Hepatocyte (in vitro differentiated cells): ENCODE measurements at regions not wholly inside any gene's neighbourhood (a gene's known extent, or its start where the extent isn't known, plus 50 kb on each side); places are given as distances from the start of the nearest gene placed in this dataset.
A peak's percentile ranks its signal among the peaks of the same experiment; 100 is the strongest.

Experiments used
- DNase-seq: peaks from one replicate; pipeline ENCODE4 v3.0.0-alpha.2; 2016; ENCODE audit warnings: low spot score
- H2AFZ ChIP-seq: fragments of 200-600 bp; sonication (generic); 2 replicates; pipeline ENCODE4 v1.6.0; 2016; ENCODE audit warnings: antibody characterized with exemption, mild to moderate bottlenecking
- H3K27ac ChIP-seq: fragments of 200-600 bp; sonication (generic); 2 replicates; pipeline ENCODE4 v1.5.1; 2016; ENCODE audit warnings: mild to moderate bottlenecking
- H3K27me3 ChIP-seq: fragments of 200-600 bp; sonication (generic); 2 replicates; pipeline ENCODE4 v1.6.1; 2016
- H3K36me3 ChIP-seq: fragments of 200-600 bp; sonication (generic); replicated peaks from 2 replicates; pipeline ENCODE4 v1.5.1; 2016; ENCODE audit warnings: low read depth; ENCODE audit not compliant: insufficient read depth
- H3K4me1 ChIP-seq: fragments of 200-600 bp; sonication (generic); 2 replicates; pipeline ENCODE4 v1.5.1; 2016; ENCODE audit warnings: mild to moderate bottlenecking, moderate library complexity; ENCODE audit not compliant: insufficient read depth
- H3K4me2 ChIP-seq: fragments of 200-600 bp; sonication (generic); 2 replicates; pipeline ENCODE4 v1.6.0; 2016
- H3K4me3 ChIP-seq: fragments of 200-600 bp; sonication (generic); 2 replicates; pipeline ENCODE4 v1.5.1; 2016; ENCODE audit warnings: mild to moderate bottlenecking
- H3K79me2 ChIP-seq: fragments of 200-600 bp; sonication (generic); 2 replicates; pipeline ENCODE4 v1.6.0; 2017; ENCODE audit warnings: mild to moderate bottlenecking
- H3K9me2 ChIP-seq: fragments of 200-600 bp; sonication (generic); replicated peaks from 2 replicates; pipeline ENCODE4 v1.6.0; 2017; ENCODE audit warnings: mild to moderate bottlenecking; ENCODE audit not compliant: insufficient read depth
- H3K9me3 ChIP-seq: fragments of 200-600 bp; sonication (generic); 2 replicates; pipeline ENCODE4 v1.5.1; 2016; ENCODE audit warnings: low read depth, mild to moderate bottlenecking
- H4K20me1 ChIP-seq: fragments of 200-600 bp; sonication (generic); 2 replicates; pipeline ENCODE4 v1.6.0; 2016; ENCODE audit warnings: mild to moderate bottlenecking; ENCODE audit not compliant: insufficient read depth, poor library complexity, severe bottlenecking
- EZH2 ChIP-seq: fragments of 200-600 bp; sonication (generic); IDR thresholded peaks from 2 replicates; pipeline ENCODE4 v1.6.1; 2016; ENCODE audit warnings: antibody characterized with exemption, mild to moderate bottlenecking, borderline replicate concordance
- EZH2phosphoT487 ChIP-seq: fragments of 200-600 bp; sonication (generic); IDR thresholded peaks from one replicate; pipeline ENCODE4 v1.6.1; 2018; ENCODE audit warnings: antibody characterized with exemption, mild to moderate bottlenecking, low read depth, moderate library complexity; ENCODE audit not compliant: unreplicated experiment, severe bottlenecking
- WGBS: methylation state at CpG from one replicate; pipeline ENCODE4 v1.1.6; 2016; ENCODE audit warnings: low lambda C conversion rate; ENCODE audit errors: missing lambda C conversion rate; 5-methylcytosine and 5-hydroxymethylcytosine counted together
- TF ChIP-seq, protein P1 (sequence below): fragments of 200-600 bp; sonication (generic); IDR thresholded peaks from 2 replicates; pipeline ENCODE4 v1.5.1; 2016; ENCODE audit warnings: antibody characterized with exemption, mild to moderate bottlenecking; ENCODE audit not compliant: poor library complexity

- Histone ChIP-seq H3K27ac (no peak overlapping the region), H3K9me3 (no peaks in the 10 kb centered on the region), H4K20me1 (no peaks in the 10 kb centered on the region), H3K9me2 (no peaks in the 10 kb centered on the region), H3K36me3 (no peaks in the 10 kb centered on the region), H3K4me3 (no peak overlapping the region), H3K4me1 (no peaks in the 10 kb centered on the region), H3K79me2 (no peaks in the 10 kb centered on the region), H3K27me3 (no peaks in the 10 kb centered on the region), H3K4me2 (no peak overlapping the region), H2AFZ (no peak overlapping the region)
- 46% methylated on average over 5 of the region's 5 CpGs for WGBS
- DNase-seq, result peak; percentile 13
- TF ChIP-seq EZH2phosphoT487 (no peak), EZH2 (no peak)
- TF ChIP-seq, protein P1, sequence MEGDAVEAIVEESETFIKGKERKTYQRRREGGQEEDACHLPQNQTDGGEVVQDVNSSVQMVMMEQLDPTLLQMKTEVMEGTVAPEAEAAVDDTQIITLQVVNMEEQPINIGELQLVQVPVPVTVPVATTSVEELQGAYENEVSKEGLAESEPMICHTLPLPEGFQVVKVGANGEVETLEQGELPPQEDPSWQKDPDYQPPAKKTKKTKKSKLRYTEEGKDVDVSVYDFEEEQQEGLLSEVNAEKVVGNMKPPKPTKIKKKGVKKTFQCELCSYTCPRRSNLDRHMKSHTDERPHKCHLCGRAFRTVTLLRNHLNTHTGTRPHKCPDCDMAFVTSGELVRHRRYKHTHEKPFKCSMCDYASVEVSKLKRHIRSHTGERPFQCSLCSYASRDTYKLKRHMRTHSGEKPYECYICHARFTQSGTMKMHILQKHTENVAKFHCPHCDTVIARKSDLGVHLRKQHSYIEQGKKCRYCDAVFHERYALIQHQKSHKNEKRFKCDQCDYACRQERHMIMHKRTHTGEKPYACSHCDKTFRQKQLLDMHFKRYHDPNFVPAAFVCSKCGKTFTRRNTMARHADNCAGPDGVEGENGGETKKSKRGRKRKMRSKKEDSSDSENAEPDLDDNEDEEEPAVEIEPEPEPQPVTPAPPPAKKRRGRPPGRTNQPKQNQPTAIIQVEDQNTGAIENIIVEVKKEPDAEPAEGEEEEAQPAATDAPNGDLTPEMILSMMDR, result peak; percentile 18
These were observed 226.0 kb downstream of the TPBG start for GRCh38 chr6:82589509-82590206.

DNA sequence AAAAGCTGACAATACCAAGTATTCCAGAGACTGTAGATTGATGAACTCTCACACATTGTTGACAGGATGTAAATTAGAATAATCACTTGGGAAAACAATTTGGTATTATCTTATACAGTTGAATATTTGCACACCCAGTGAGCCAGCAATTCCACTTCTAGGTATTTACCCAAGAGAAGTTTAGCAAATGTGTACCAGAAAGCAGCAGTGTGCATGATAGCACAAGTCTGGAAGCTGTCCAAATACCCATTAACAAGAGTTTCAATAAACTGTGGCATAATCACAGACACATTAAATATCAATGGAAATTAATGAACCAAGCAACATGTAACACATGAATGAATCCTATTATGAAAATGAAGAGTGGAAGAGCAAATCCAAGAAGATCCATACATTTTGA, 233.6 kb downstream of the TPBG start:
- no peak overlapping the region for H3K4me3 ChIP-seq
- H3K4me2 ChIP-seq, result no peak overlapping the region
- H4K20me1 ChIP-seq, result no peaks in the 10 kb centered on the region
- H3K79me2 ChIP-seq, result no peaks in the 10 kb centered on the region
- no peak for DNase-seq
- H3K4me1 ChIP-seq, result no peaks in the 10 kb centered on the region
- no peaks in the 10 kb centered on the region for H3K9me3 ChIP-seq
- H2AFZ ChIP-seq, result no peak overlapping the region
- H3K9me2 ChIP-seq, result no peaks in the 10 kb centered on the region
- H3K36me3 ChIP-seq, result no peaks in the 10 kb centered on the region
- H3K27ac ChIP-seq, result no peak overlapping the region
- no peak for TF ChIP-seq EZH2
- TF ChIP-seq, protein P1, result no peak
- no peak for TF ChIP-seq EZH2phosphoT487
- H3K27me3 ChIP-seq, result no peaks in the 10 kb centered on the region

DNA sequence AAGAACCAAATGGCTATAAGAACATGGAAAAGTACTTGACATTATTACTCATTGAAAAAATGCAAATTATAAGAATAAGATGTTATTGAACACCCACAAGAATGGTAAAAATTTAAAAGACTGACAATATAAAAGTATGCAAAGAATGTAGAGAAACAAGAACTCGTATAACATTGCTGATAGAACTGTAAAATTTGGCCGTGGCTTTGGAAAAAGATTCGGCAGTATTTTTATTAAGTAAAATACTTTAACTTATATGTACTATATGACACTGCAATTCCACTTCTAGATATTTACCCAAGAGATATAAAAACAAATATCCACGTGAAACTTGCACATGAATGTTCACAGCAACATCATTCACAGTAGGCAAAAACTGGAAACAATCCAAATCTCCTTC, 239.2 kb downstream of the TPBG start:
- Histone ChIP-seq H3K4me2 (no peak overlapping the region), H3K4me1 (no peaks in the 10 kb centered on the region), H3K36me3 (no peaks in the 10 kb centered on the region), H3K79me2 (no peaks in the 10 kb centered on the region), H4K20me1 (no peaks in the 10 kb centered on the region), H3K27me3 (no peaks in the 10 kb centered on the region), H3K9me2 (no peaks in the 10 kb centered on the region), H3K9me3 (no peaks in the 10 kb centered on the region), H3K4me3 (no peak overlapping the region), H3K27ac (no peak overlapping the region), H2AFZ (no peak overlapping the region)
- WGBS, result 79% methylated on average over 4 of the region's 4 CpGs
- DNase-seq, result no peak
- TF ChIP-seq EZH2 (no peak), EZH2phosphoT487 (no peak)
- TF ChIP-seq, protein P1, result no peak

DNA sequence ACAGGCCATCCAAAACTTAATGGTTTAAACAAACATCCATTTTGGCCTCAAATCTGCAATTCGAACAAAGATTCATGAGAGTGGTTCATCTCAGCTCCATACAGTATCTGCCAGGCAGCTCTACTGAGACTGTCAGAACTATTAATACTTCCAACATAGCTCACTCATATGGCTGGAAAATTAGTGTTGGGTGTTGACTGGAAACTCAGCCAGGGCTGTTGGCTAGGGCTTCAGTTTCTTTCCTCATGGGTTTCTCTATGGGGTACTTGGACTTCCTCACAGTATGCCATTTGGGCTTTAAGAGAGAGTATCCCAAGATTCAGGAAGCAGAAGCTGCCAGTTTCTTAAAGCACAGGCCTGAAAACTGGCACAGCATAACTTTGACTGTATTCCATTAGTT, 240.3 kb downstream of the TPBG start:
- no peaks in the 10 kb centered on the region for H3K36me3 ChIP-seq
- no peak overlapping the region for H3K27ac ChIP-seq
- no peak for DNase-seq
- H3K27me3 ChIP-seq, result no peaks in the 10 kb centered on the region
- no peak overlapping the region for H3K4me3 ChIP-seq
- H4K20me1 ChIP-seq, result no peaks in the 10 kb centered on the region
- no peaks in the 10 kb centered on the region for H3K9me3 ChIP-seq
- TF ChIP-seq EZH2phosphoT487, result no peak
- no peak for TF ChIP-seq EZH2
- TF ChIP-seq, protein P1, result no peak
- H2AFZ ChIP-seq, result no peak overlapping the region
- H3K4me2 ChIP-seq, result no peak overlapping the region
- 87% methylated on average over 1 of the region's 1 CpG for WGBS
- no peaks in the 10 kb centered on the region for H3K79me2 ChIP-seq
- no peaks in the 10 kb centered on the region for H3K9me2 ChIP-seq
- H3K4me1 ChIP-seq, result peaks cover 5% of the 10 kb centered on the region
